NCI-H1105 (cell line): ENCODE measurements at regions not wholly inside any gene's neighbourhood (a gene's known extent, or its start where the extent isn't known, plus 50 kb on each side); places are given as distances from the start of the nearest gene placed in this dataset.
A peak's percentile ranks its signal among the peaks of the same experiment; 100 is the strongest.
"Not testable (repeated sequence)": the region's sequence is repeated elsewhere in the genome, so short reads cannot be mapped to it uniquely, and the experiment has no call there.

Source experiments
- DNase-seq: peaks from one replicate; lab custom pipeline; 2025; lab: John Stamatoyannopoulos, UW

- not testable (repeated sequence) for DNase-seq
These were observed 150.2 kb upstream of the PRSS12 start for GRCh38 chr4:118502967-118503366.

- not testable (repeated sequence) for DNase-seq
These were observed 152.1 kb upstream of the PRSS12 start for GRCh38 chr4:118504927-118505326.

- not testable (repeated sequence) for DNase-seq
These were observed 152.7 kb upstream of the PRSS12 start for GRCh38 chr4:118505491-118505890.

GRCh38 chr4:118512870-118513269, 160.1 kb upstream of the PRSS12 start:
- DNase-seq, result not testable (repeated sequence)

GRCh38 chr4:118514332-118514731, 161.5 kb upstream of the PRSS12 start:
- DNase-seq, result not testable (repeated sequence)

- DNase-seq, result not testable (repeated sequence)
These were observed 163.3 kb upstream of the PRSS12 start for GRCh38 chr4:118516107-118516506.

GRCh38 chr4:118530107-118530506, 155.1 kb upstream of the METTL14 start:
- not testable (repeated sequence) for DNase-seq

GRCh38 chr4:118531947-118532346, 153.2 kb upstream of the METTL14 start:
- DNase-seq, result not testable (repeated sequence)

- DNase-seq, result not testable (repeated sequence)
These were observed 149.4 kb upstream of the METTL14 start for GRCh38 chr4:118535788-118536187.

- DNase-seq, result not testable (repeated sequence)
These were observed 145.6 kb upstream of the METTL14 start for GRCh38 chr4:118539412-118540077.

GRCh38 chr4:118556576-118556975, 128.6 kb upstream of the METTL14 start:
- DNase-seq, result not testable (repeated sequence)

- peak; percentile 52 for DNase-seq
These were observed 127.8 kb upstream of the METTL14 start for GRCh38 chr4:118557298-118557851.

GRCh38 chr4:118558188-118558587, 127.0 kb upstream of the METTL14 start:
- DNase-seq, result not testable (repeated sequence)

GRCh38 chr4:118561559-118561958, 123.6 kb upstream of the METTL14 start:
- not testable (repeated sequence) for DNase-seq

GRCh38 chr4:118566003-118566513, 119.1 kb upstream of the METTL14 start:
- not testable (repeated sequence) for DNase-seq

GRCh38 chr4:118572991-118573390, 112.2 kb upstream of the METTL14 start:
- DNase-seq, result not testable (repeated sequence)

- DNase-seq, result not testable (repeated sequence)
These were observed 110.8 kb upstream of the METTL14 start for GRCh38 chr4:118574251-118574913.

GRCh38 chr4:118575057-118575456, 110.1 kb upstream of the METTL14 start:
- not testable (repeated sequence) for DNase-seq

GRCh38 chr4:118575726-118576125, 109.5 kb upstream of the METTL14 start:
- not testable (repeated sequence) for DNase-seq

GRCh38 chr4:118576709-118577219, 108.4 kb upstream of the METTL14 start:
- DNase-seq, result not testable (repeated sequence)

GRCh38 chr4:118585015-118585414, 100.2 kb upstream of the METTL14 start:
- no peak for DNase-seq

- DNase-seq, result no peak
These were observed 98.8 kb upstream of the METTL14 start for GRCh38 chr4:118586357-118586790.
